ENCODE measurements at regions not wholly inside any gene's neighbourhood (a gene's known extent, or its start where the extent isn't known, plus 50 kb on each side); places are given as distances from the start of the nearest gene placed in this dataset.
"Not testable (repeated sequence)": the region's sequence is repeated elsewhere in the genome, so short reads cannot be mapped to it uniquely, and the experiment has no call there.

DNA sequence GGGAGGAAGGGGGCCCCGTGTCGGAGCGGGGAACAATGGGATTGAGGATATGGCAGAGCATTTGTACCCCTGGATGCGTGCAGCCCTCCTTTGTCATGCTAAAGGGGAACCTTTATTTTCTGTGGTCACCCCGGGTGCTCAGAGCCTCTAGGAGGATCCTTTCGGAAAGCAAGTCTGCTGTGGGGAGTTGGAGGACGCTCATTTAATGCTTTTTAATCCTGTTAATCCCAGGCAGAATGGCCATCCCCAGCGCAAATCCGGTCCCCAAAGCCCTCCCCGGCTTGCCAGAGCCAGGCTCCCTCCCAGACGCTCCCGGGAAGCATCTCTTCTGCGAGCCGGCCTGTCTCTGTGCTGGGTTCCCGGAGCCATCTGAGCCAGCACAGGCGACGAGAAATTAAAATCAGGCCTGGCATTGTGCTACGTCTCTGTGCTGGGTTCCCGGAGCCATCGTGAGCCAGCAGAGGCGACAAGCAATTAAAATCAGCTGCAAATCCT is 113.2 kb upstream of the PPP2R3B start:
- peaks cover 12% of the 10 kb centered on the region for H3K9me3 Mint-ChIP-seq
- H3K27me3 Mint-ChIP-seq (ENCODE audit: low read depth) = peaks cover 15% of the 10 kb centered on the region

GRCh38 chrX:500481-501010 is 113.8 kb upstream of the PPP2R3B start:
- peaks cover 12% of the 10 kb centered on the region for H3K9me3 Mint-ChIP-seq
- H3K27me3 Mint-ChIP-seq (ENCODE audit: low read depth) = peaks cover 15% of the 10 kb centered on the region
- H3K4me1 Mint-ChIP-seq (ENCODE audit: low read depth) = no peaks in the 10 kb centered on the region
- H3K36me3 Mint-ChIP-seq (ENCODE audit: insufficient read depth) = no peaks in the 10 kb centered on the region
- ATAC-seq = no peak
- DNase-seq = no peak
- H3K4me3 Mint-ChIP-seq = no peak overlapping the region

More for the DNA sequence above, 113.2 kb upstream of the PPP2R3B start:
- Mint-ChIP-seq H3K4me1 (ENCODE audit: low read depth) (no peaks in the 10 kb centered on the region), H3K36me3 (ENCODE audit: insufficient read depth) (no peaks in the 10 kb centered on the region), H3K4me3 (no peak overlapping the region)
- DNase-seq = no peak
- ATAC-seq = no peak

DNA sequence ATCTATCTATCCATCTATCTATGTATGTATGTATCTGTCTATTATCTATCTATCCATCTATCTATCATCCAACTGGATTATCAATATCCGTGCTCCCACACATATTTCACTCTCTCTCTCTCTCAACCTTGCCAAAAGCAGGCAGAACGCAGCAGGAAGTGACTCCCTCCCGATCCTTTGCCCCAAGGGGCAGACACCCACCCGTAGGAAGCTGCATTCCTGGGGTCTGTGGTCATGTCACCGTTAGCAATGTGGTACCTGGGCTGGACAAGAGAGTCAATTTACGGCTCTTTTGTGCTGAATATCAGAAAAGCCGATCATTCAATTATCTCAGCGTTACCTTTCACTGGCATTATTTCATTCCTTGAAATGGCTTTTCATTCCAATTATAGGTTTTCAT is 119.6 kb upstream of the PPP2R3B start:
- H3K9me3 Mint-ChIP-seq = peaks cover 12% of the 10 kb centered on the region
- no peaks in the 10 kb centered on the region for H3K36me3 Mint-ChIP-seq (ENCODE audit: insufficient read depth)
- ATAC-seq (no peak), DNase-seq (no peak)
- peaks cover 11% of the 10 kb centered on the region for H3K27me3 Mint-ChIP-seq (ENCODE audit: low read depth)
- H3K4me3 Mint-ChIP-seq = no peak overlapping the region
- H3K4me1 Mint-ChIP-seq (ENCODE audit: low read depth) = no peaks in the 10 kb centered on the region

DNA sequence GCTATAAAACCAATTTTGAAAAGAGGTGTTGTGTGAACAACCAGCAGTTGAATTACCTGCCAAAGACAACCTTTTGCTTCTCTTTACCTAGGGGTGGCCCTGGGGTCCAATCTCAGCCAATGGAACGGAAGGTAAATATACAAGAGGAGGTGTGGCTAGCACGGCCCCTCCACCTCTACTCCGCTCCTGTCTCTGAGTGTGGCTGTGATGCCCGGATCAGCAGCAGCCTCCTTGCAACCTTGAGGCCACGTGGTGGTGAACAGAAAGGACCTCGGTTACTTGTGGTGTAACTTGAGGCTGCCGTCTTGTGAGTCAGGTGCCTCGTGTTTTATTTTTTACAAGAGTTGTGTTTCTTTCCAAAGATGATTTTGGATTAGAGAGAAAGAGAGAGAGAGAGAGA is 121.5 kb upstream of the PPP2R3B start:
- Mint-ChIP-seq H3K36me3 (ENCODE audit: insufficient read depth) (no peaks in the 10 kb centered on the region), H3K27me3 (ENCODE audit: low read depth) (no peaks in the 10 kb centered on the region), H3K4me3 (no peak overlapping the region), H3K9me3 (no peaks in the 10 kb centered on the region), H3K4me1 (ENCODE audit: low read depth) (no peaks in the 10 kb centered on the region)
- DNase-seq (no peak), ATAC-seq (no peak)

DNA sequence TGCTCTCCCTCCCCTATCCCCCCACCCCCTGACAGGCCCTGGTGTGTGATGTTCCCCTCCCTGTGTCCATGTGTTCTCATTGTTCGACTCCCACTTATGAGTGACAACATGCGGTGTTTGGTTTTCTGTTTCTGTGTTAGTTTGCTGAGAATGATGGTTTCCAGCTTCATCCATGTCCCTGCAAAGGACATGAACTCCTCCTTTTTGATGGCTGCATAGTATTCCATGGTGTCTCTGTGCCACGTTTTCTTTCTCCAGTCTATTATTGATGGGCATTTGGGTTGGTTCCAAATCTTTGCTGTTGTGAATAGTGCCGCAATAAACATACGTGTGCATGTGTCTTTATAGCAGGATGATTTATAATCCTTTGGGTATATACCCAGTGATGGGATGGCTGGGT is 121.8 kb upstream of the SHOX start:
- not testable (repeated sequence) for DNase-seq; ATAC-seq; H3K36me3 Mint-ChIP-seq (ENCODE audit: insufficient read depth); H3K27me3 Mint-ChIP-seq (ENCODE audit: low read depth); H3K4me3 Mint-ChIP-seq; H3K4me1 Mint-ChIP-seq (ENCODE audit: low read depth); H3K9me3 Mint-ChIP-seq

GRCh38 chrX:511089-511488 is 119.5 kb upstream of the SHOX start:
- not testable (repeated sequence) for H3K4me1 Mint-ChIP-seq (ENCODE audit: low read depth); H3K27me3 Mint-ChIP-seq (ENCODE audit: low read depth); DNase-seq; H3K36me3 Mint-ChIP-seq (ENCODE audit: insufficient read depth); H3K4me3 Mint-ChIP-seq; ATAC-seq; H3K9me3 Mint-ChIP-seq

DNA sequence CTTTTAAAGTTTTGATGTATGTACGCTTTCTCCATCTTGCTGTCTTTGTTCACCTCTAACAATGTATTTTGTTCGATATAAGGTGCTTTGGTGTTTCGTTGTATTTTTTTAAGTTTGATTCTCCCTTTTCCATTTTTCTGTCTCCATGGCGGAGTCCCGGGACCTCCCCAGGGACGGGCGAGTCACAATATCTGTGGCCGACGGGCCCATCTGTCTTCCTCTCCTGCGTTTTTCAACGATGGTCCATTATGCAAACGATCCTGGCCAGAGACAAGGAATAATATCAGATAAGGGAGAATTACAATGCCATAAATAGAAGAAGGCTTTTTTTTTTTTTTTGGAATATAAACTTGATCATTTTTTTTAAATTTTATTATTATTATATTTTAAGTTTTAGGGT is 112.3 kb upstream of the SHOX start:
- H3K4me1 Mint-ChIP-seq (ENCODE audit: low read depth) = no peaks in the 10 kb centered on the region
- no peak overlapping the region for H3K4me3 Mint-ChIP-seq
- DNase-seq (no peak), ATAC-seq (no peak)
- no peaks in the 10 kb centered on the region for H3K9me3 Mint-ChIP-seq
- peaks cover 14% of the 10 kb centered on the region for H3K27me3 Mint-ChIP-seq (ENCODE audit: low read depth)
- H3K36me3 Mint-ChIP-seq (ENCODE audit: insufficient read depth) = no peaks in the 10 kb centered on the region

DNA sequence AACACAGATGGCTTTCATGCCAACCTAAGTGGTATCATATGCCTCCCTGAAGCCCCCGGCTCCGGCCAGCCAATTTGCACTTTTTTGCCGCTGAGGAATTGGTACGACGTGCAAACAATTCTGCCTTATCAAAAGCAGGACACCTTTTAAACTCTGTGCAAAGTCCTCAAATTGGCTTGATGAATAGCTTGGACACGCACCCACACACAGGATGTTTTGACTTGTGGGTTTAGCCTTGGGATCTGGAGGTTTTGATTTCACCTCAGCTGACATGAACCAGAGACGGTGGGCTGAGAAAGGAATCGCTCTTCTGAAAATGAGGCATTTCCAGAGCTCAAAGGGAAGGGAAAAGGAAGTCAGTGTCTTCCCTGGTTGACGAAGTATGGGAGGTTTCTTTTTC is 110.8 kb upstream of the SHOX start:
- no peaks in the 10 kb centered on the region for H3K36me3 Mint-ChIP-seq (ENCODE audit: insufficient read depth)
- H3K9me3 Mint-ChIP-seq = no peaks in the 10 kb centered on the region
- no peak for DNase-seq
- no peaks in the 10 kb centered on the region for H3K4me1 Mint-ChIP-seq (ENCODE audit: low read depth)
- ATAC-seq = no peak
- H3K4me3 Mint-ChIP-seq = no peak overlapping the region
- peaks cover 14% of the 10 kb centered on the region for H3K27me3 Mint-ChIP-seq (ENCODE audit: low read depth)

DNA sequence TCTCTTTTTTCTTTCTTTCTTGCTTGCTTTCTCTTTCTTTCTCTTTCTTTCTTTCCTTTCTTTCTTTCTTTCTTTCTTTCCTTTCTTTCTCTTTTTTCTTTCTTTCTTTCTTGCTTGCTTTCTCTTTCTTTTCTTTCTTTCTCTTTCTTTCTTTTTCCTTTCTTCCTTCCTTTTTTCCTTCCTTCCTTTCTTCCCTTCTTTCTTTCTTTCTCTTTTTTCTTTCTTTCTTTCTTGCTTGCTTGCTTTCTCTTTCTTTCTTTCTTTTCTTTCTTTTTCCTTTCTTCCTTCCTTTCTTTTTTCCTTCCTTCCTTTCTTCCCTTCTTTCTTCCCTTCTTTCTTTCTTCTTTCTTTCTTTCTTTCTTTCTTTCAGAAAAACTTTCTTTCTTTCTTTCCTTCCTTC is 108.1 kb upstream of the SHOX start:
- H3K4me3 Mint-ChIP-seq = no peak overlapping the region
- no peaks in the 10 kb centered on the region for H3K4me1 Mint-ChIP-seq (ENCODE audit: low read depth)
- DNase-seq (no peak), ATAC-seq (no peak)
- H3K9me3 Mint-ChIP-seq = peaks cover 5% of the 10 kb centered on the region
- H3K36me3 Mint-ChIP-seq (ENCODE audit: insufficient read depth) = no peaks in the 10 kb centered on the region
- peaks cover 9% of the 10 kb centered on the region for H3K27me3 Mint-ChIP-seq (ENCODE audit: low read depth)

DNA sequence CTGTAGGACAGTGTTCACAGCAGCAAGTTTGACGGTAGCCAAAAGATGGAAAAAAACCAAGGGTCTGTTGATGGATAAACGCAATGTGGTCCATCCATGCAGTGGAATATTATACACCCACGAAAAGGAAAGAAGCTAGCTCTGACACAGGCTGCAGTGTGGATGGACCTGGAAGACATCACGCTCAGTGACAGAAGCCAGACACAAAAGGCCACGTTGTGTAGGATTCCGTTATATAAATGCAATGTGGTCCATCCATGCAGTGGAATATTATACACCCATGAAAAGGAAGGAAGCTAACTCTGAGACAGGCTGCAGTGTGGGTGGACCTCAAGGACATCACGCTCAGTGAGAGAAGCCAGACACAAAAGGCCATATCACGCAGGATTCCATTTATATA is 105.5 kb upstream of the SHOX start:
- ATAC-seq (no peak), DNase-seq (no peak)
- Mint-ChIP-seq H3K36me3 (ENCODE audit: insufficient read depth) (no peaks in the 10 kb centered on the region), H3K27me3 (ENCODE audit: low read depth) (no peaks in the 10 kb centered on the region), H3K4me1 (ENCODE audit: low read depth) (no peaks in the 10 kb centered on the region), H3K4me3 (no peak overlapping the region), H3K9me3 (peaks cover 5% of the 10 kb centered on the region)

GRCh38 chrX:526295-527224 is 104.0 kb upstream of the SHOX start:
- DNase-seq (no peak), ATAC-seq (no peak)
- no peaks in the 10 kb centered on the region for H3K4me1 Mint-ChIP-seq (ENCODE audit: low read depth)
- no peaks in the 10 kb centered on the region for H3K36me3 Mint-ChIP-seq (ENCODE audit: insufficient read depth)
- H3K27me3 Mint-ChIP-seq (ENCODE audit: low read depth) = no peaks in the 10 kb centered on the region
- H3K9me3 Mint-ChIP-seq = peaks cover 5% of the 10 kb centered on the region
- no peak overlapping the region for H3K4me3 Mint-ChIP-seq

DNA sequence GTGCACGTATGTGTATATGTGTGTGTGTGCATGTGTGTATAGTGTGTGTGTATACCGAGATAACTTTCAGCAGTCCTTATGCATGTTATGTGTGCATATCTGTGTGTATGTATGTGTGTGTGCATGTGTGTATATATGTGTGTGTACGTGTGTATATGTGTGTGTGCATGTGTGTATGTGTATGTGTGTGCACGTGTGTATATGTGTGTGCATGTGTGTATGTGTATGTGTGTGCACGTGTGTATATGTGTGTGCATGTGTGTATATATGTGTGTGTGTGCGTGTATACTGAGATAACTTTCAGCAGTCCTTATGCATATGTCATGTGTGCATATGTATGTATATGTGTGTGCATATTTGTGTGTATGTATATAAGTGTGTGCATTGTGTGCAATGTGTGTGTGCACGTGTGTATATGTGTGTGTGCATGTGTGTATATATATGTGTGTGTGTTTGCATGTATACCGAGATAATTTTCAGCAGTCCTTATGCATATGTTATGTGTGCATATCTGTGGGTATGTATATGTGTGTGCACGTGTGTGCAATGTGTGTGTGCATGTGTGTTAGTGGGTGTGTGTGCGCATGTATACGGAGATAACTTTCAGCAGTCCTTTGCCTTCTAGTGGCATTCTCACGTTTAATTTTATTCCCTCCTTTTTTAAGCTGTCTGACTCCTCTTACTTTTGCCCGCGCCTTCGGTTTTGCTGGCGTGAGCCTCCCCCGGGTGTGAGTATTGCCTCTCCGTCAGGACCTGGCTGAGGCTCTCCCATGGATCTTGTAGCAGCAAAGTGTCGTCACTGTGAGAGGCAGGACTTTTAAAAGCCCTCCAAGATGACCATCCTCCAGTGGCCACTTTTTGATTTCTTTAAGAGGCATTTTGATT is 99.6 kb upstream of the SHOX start:
- H3K27me3 Mint-ChIP-seq (ENCODE audit: low read depth) = peaks cover 3% of the 10 kb centered on the region

GRCh38 chrX:531611-531936 is 99.0 kb upstream of the SHOX start:
- no peak overlapping the region for H3K4me3 Mint-ChIP-seq
- DNase-seq = no peak
- no peaks in the 10 kb centered on the region for H3K36me3 Mint-ChIP-seq (ENCODE audit: insufficient read depth)
- H3K4me1 Mint-ChIP-seq (ENCODE audit: low read depth) = no peaks in the 10 kb centered on the region
- H3K27me3 Mint-ChIP-seq (ENCODE audit: low read depth) = peaks cover 3% of the 10 kb centered on the region
- ATAC-seq = no peak
- H3K9me3 Mint-ChIP-seq = peaks cover 7% of the 10 kb centered on the region

More for the DNA sequence above, 99.6 kb upstream of the SHOX start:
- no peaks in the 10 kb centered on the region for H3K4me1 Mint-ChIP-seq (ENCODE audit: low read depth)
- H3K4me3 Mint-ChIP-seq = no peak overlapping the region
- no peaks in the 10 kb centered on the region for H3K36me3 Mint-ChIP-seq (ENCODE audit: insufficient read depth)
- DNase-seq (no peak), ATAC-seq (no peak)
- peaks cover 6% of the 10 kb centered on the region for H3K9me3 Mint-ChIP-seq

DNA sequence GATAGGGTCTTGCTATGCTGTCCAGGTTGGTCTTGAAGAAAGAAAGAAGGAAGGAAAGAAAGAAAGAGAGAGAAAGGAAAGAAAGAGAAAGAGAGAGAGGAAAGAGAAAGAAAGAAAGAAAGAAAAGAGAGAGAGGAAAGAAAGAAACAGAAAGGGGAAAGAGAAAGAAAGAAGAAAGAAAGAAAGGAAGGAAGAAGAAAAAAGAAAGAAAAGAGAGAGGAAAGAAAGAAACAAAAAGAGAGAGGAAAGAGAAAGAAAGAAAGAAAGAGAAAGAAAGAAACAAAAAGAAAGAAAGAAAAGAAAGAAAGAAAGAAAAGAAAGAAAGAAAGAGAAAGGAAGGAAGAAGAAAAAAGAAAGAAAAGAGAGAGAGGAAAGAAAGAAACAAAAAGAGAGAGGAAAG is 95.8 kb upstream of the SHOX start:
- ATAC-seq = no peak
- H3K4me1 Mint-ChIP-seq (ENCODE audit: low read depth) = no peaks in the 10 kb centered on the region
- H3K9me3 Mint-ChIP-seq = peaks cover 3% of the 10 kb centered on the region
- H3K36me3 Mint-ChIP-seq (ENCODE audit: insufficient read depth) = no peaks in the 10 kb centered on the region
- no peak for DNase-seq
- H3K27me3 Mint-ChIP-seq (ENCODE audit: low read depth) = peaks cover 3% of the 10 kb centered on the region
- H3K4me3 Mint-ChIP-seq = no peak overlapping the region
